ENCODE measurements at regions not wholly inside any gene's neighbourhood (a gene's known extent, or its start where the extent isn't known, plus 50 kb on each side); places are given as distances from the start of the nearest gene placed in this dataset.

DNA sequence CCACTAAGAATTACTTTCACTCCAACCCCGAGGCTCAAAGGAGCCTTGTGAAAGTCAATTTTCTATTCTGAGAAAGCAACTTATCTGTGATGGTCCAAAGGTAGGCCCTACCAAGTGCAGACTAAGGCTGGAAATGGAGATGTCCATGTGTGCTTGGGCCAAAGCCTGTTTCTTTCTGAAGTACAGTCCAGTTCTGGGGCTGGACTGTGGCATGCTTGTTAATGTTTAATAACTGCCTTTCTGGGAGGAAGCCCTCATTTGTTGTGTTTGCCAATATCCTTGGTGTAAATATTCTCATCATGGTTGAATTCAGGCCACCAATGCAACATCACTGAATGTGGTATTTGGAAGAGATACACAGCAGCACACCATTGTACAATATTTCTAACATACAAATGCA, 182.3 kb upstream of the BCL6 start:
- POLR2A ChIA-PET: no interaction called here
- Histone ChIP-seq H3K9me3 (ENCODE audit: control insufficient read depth in 1 of 2, insufficient read depth in 1 of 2, low read depth in 1 of 2, low read length in 2 of 2) (no peaks in the 10 kb centered on the region), H3K27ac (ENCODE audit: low read depth, low read length) (no peak overlapping the region), H3K4me3 (replicated peaks in 1 of 2; ENCODE audit: low read depth in 1 of 2, low read length in 2 of 2) (no peak overlapping the region), H3K4me2 (ENCODE audit: low read length) (no peak overlapping the region), H3K79me2 (ENCODE audit: insufficient read depth, low read length) (no peaks in the 10 kb centered on the region), H3K9me2 (ENCODE audit: insufficient read depth) (no peaks in the 10 kb centered on the region), H2AFZ (ENCODE audit: low read depth, low read length, poor library complexity, severe bottlenecking) (no peak overlapping the region), H3K4me1 (ENCODE audit: control insufficient read depth in 1 of 2, insufficient read depth in 2 of 2, low read length in 2 of 2) (no peaks in the 10 kb centered on the region), H3K36me3 (ENCODE audit: control insufficient read depth in 1 of 2, insufficient read depth in 2 of 2, low read length in 2 of 2) (no peaks in the 10 kb centered on the region), H3K27me3 (ENCODE audit: insufficient read depth, low read length) (no peaks in the 10 kb centered on the region), H3K9ac (ENCODE audit: low read length) (no peak overlapping the region), H4K20me1 (ENCODE audit: insufficient read depth) (no peaks in the 10 kb centered on the region)
- CTCF ChIA-PET: no interaction called here
- BruUV-seq (replicated peaks): no TSS peak
- intact Hi-C loops (cut with micrococcal nuclease): no loop called here
- DNase-seq (ENCODE audit: low read depth, low spot score) (no peak), ATAC-seq (no peak)
- RAD21 ChIA-PET (ENCODE audit: low non-redundant PET in 1 of 2, low total read pairs in 2 of 2, uncharacterized antibody in 2 of 2, unreplicated experiment in 2 of 2): no interaction called here
- TF ChIP-seq ELF1 (IDR thresholded peaks at IDR 0.05; ENCODE audit: borderline replicate concordance, low read depth) (no peak), FOSL1 (IDR thresholded peaks at IDR 0.05; ENCODE audit: low read depth) (no peak), ZFX (IDR thresholded peaks at IDR 0.05) (no peak), CBX3 (IDR thresholded peaks at IDR 0.05; ENCODE audit: low read depth) (no peak), YY1 (IDR thresholded peaks at IDR 0.05; ENCODE audit: extremely low read depth, insufficient replicate concordance, low read depth, low read length) (no peak), TCF7L2 (IDR thresholded peaks at IDR 0.05; ENCODE audit: borderline replicate concordance, extremely low read depth, insufficient read depth, insufficient read length) (no peak), POLR2A (IDR thresholded peaks at IDR 0.05; ENCODE audit: borderline replicate concordance, extremely low read depth, insufficient read depth, insufficient read length) (no peak), JUND (IDR thresholded peaks at IDR 0.05) (no peak), CEBPB (IDR thresholded peaks at IDR 0.05; ENCODE audit: low read depth) (no peak), EZH2phosphoT487 (IDR thresholded peaks at IDR 0.05; ENCODE audit: borderline replicate concordance) (no peak), SP1 (IDR thresholded peaks at IDR 0.05; ENCODE audit: low read depth) (no peak)
- TF ChIP-seq, protein P1, sequence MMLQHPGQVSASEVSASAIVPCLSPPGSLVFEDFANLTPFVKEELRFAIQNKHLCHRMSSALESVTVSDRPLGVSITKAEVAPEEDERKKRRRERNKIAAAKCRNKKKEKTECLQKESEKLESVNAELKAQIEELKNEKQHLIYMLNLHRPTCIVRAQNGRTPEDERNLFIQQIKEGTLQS (IDR thresholded peaks at IDR 0.05): no peak
- TF ChIP-seq, protein P2, sequence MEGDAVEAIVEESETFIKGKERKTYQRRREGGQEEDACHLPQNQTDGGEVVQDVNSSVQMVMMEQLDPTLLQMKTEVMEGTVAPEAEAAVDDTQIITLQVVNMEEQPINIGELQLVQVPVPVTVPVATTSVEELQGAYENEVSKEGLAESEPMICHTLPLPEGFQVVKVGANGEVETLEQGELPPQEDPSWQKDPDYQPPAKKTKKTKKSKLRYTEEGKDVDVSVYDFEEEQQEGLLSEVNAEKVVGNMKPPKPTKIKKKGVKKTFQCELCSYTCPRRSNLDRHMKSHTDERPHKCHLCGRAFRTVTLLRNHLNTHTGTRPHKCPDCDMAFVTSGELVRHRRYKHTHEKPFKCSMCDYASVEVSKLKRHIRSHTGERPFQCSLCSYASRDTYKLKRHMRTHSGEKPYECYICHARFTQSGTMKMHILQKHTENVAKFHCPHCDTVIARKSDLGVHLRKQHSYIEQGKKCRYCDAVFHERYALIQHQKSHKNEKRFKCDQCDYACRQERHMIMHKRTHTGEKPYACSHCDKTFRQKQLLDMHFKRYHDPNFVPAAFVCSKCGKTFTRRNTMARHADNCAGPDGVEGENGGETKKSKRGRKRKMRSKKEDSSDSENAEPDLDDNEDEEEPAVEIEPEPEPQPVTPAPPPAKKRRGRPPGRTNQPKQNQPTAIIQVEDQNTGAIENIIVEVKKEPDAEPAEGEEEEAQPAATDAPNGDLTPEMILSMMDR (IDR thresholded peaks at IDR 0.05 in 2 of 3, conservative IDR thresholded peaks at IDR 0.05 in 1 of 3; ENCODE audit: borderline replicate concordance in 1 of 3, insufficient read depth in 1 of 3, low read depth in 2 of 3, low read length in 2 of 3): no peak
- TF ChIP-seq, protein P3, sequence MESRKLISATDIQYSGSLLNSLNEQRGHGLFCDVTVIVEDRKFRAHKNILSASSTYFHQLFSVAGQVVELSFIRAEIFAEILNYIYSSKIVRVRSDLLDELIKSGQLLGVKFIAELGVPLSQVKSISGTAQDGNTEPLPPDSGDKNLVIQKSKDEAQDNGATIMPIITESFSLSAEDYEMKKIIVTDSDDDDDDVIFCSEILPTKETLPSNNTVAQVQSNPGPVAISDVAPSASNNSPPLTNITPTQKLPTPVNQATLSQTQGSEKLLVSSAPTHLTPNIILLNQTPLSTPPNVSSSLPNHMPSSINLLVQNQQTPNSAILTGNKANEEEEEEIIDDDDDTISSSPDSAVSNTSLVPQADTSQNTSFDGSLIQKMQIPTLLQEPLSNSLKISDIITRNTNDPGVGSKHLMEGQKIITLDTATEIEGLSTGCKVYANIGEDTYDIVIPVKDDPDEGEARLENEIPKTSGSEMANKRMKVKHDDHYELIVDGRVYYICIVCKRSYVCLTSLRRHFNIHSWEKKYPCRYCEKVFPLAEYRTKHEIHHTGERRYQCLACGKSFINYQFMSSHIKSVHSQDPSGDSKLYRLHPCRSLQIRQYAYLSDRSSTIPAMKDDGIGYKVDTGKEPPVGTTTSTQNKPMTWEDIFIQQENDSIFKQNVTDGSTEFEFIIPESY (IDR thresholded peaks at IDR 0.05; ENCODE audit: extremely low read depth, insufficient replicate concordance, low read length): no peak
- TF ChIP-seq, protein P4, sequence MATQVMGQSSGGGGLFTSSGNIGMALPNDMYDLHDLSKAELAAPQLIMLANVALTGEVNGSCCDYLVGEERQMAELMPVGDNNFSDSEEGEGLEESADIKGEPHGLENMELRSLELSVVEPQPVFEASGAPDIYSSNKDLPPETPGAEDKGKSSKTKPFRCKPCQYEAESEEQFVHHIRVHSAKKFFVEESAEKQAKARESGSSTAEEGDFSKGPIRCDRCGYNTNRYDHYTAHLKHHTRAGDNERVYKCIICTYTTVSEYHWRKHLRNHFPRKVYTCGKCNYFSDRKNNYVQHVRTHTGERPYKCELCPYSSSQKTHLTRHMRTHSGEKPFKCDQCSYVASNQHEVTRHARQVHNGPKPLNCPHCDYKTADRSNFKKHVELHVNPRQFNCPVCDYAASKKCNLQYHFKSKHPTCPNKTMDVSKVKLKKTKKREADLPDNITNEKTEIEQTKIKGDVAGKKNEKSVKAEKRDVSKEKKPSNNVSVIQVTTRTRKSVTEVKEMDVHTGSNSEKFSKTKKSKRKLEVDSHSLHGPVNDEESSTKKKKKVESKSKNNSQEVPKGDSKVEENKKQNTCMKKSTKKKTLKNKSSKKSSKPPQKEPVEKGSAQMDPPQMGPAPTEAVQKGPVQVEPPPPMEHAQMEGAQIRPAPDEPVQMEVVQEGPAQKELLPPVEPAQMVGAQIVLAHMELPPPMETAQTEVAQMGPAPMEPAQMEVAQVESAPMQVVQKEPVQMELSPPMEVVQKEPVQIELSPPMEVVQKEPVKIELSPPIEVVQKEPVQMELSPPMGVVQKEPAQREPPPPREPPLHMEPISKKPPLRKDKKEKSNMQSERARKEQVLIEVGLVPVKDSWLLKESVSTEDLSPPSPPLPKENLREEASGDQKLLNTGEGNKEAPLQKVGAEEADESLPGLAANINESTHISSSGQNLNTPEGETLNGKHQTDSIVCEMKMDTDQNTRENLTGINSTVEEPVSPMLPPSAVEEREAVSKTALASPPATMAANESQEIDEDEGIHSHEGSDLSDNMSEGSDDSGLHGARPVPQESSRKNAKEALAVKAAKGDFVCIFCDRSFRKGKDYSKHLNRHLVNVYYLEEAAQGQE (IDR thresholded peaks at IDR 0.05; ENCODE audit: low read depth): no peak

Data from HCT116 (cell line).